HG03139 (cell line): ENCODE measurements at regions not wholly inside any gene's neighbourhood (a gene's known extent, or its start where the extent isn't known, plus 50 kb on each side); places are given as distances from the start of the nearest gene placed in this dataset.

ENCODE experiments used
- ATAC-seq: cut with Tn5 transposase; IDR thresholded peaks from one replicate; pipeline ENCODE4 v1.9.1; 2021; ENCODE audit not compliant: unreplicated experiment

- ATAC-seq, result no peak
These were observed 393.0 kb upstream of the GNPDA2 start for GRCh38 chr4:45119376-45119775.

DNA sequence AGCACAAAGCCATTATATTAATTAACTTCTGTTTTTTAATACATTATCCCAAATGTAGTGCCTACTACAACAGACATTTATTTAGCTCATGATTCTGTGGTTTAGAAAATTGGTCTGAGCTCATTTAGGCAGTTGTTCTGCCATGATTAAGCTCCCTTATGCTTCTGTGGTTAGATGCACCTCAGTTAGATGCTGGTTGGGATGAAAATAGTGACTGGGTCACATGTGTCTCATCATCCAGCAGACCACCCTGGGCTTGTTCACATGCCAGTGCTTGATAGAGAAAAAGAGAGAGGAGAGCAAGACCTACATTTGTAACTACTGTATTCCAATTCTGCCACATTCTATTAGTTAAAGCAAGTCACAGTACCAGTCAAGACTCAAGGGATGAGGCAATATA, 376.4 kb upstream of the GNPDA2 start:
- ATAC-seq, result no peak

GRCh38 chr4:45100956-45101818, 374.8 kb upstream of the GNPDA2 start:
- no peak for ATAC-seq

- no peak for ATAC-seq
These were observed 373.1 kb upstream of the GNPDA2 start for GRCh38 chr4:45099471-45099870.

- ATAC-seq, result no peak
These were observed 368.3 kb upstream of the GNPDA2 start for GRCh38 chr4:45094684-45095083.

DNA sequence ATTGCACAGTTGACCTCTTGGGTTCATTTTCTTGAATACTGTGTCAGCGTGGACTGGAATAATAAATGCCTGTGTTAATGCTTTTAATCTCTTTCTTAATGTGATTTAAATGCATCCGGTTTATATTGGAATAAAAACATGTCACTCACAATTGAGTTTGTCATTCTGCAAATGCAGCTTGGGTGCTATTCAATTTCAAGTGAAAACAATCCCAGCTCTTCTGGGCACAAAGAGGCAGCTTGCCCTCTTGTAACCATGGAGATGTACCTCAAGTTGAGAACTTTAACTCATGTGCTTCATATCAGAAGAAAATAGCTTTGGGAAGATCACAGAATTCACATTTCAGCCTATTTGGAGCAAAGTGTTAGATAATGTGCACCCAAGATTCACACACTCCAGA, 355.7 kb upstream of the GNPDA2 start:
- ATAC-seq, result no peak

- no peak for ATAC-seq
These were observed 353.3 kb upstream of the GNPDA2 start for GRCh38 chr4:45079616-45080015.

DNA sequence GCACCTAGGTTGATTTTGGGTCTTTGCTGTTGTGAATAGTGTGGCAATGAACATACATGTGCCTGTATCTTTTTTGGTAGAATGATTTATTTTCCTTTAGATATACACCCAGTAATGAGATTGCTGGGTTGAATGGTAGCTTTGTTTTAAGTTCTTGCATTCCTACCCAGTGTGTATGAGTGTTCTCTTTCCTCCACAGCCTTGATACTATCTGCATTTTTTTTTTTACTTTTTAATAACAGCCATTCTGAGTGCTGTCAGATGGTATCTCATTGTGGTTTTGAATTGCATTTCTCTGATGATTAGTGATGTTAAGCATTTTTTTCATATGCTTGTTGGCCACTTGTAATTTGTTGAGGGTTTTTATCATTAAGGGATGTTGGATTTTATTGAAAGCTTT, 351.8 kb upstream of the GNPDA2 start:
- no peak for ATAC-seq

GRCh38 chr4:45072981-45073380, 346.6 kb upstream of the GNPDA2 start:
- no peak for ATAC-seq

- no peak for ATAC-seq
These were observed 338.4 kb upstream of the GNPDA2 start for GRCh38 chr4:45064741-45065140.

DNA sequence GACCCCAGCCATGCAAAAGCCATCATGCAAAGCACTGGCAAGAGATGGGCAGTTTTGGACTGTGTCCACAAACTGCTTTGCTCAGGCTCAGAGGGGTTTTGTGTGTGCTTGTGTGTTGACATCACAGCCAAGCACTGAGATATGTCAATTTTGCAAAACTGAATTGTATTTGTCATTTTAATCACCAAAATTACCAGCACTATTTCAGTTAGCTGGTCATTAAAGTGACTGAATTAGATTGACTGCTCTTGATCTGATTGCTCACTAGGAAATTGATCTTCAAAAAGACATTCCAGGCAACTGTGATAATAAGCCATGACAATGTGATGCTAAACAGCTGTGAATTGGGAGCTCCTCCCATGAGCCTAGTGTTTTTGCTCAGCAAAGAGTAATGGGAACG, 337.3 kb upstream of the GNPDA2 start:
- ATAC-seq, result no peak

DNA sequence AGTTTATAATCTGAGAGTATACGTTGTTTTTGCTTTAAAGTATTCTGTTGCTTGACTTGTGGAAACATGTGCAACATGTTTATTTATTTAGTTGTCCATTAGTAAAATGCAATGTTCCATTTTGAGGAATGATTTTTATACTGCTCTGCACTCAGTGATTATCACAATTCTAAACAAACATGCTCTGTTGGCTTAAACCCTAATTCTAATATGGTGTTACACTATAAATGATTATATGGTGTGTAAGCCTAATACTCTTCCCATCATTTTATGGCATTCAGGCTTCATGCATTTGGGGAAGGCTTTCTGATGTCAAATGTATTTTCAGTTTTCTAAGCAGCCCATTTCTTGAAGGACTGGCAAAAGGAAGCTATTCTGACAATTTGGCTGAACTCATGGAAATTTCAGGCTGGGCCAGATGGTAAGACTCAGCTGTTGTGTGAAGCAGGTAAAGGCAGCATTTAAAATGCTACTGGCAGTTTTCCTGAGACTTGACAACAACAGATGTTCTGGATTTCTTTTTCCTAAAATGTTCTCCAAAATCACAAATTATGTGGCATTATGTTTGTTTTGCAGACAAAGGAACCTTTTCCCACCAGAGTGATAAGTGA, 336.7 kb upstream of the GNPDA2 start:
- ATAC-seq, result no peak

DNA sequence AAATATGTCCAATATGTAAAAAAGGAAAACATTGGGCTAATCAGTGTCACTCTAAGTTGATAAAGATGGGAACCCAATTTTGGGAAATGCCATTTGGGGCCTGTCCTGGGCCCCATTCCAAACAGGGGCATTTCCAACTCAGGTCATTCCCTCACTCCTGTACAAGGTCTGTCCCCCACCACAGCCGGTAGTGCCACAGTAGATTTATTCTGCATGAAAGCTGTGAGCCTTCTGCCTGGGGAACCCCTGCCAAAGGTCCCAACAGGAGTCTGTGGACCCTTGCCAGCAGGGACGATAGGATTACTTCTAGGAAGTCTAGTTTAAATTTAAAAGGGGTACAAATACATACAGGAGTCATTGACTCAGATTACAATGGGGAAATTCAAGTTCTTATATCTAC, 317.6 kb upstream of the GNPDA2 start:
- no peak for ATAC-seq

DNA sequence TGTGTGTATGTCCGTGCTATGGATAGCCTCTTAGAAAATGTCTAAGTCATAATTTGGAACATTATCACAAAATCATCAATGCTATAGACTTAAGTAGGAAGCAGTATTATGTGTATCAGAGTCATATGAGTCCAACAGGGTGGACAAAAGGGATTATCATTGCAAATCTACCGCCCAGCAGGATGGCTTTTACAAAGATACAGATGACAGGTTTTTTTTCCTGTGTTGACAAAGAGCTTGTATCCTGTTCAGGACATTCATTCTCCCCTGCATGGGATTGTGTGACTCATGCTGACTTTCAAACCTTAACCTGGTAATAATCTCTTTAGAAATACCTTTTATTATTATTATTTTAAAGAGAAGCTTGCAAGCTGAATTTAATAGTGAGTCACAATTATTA, 310.3 kb upstream of the GNPDA2 start:
- no peak for ATAC-seq

GRCh38 chr4:45033676-45034419, 307.5 kb upstream of the GNPDA2 start:
- ATAC-seq, result no peak

DNA sequence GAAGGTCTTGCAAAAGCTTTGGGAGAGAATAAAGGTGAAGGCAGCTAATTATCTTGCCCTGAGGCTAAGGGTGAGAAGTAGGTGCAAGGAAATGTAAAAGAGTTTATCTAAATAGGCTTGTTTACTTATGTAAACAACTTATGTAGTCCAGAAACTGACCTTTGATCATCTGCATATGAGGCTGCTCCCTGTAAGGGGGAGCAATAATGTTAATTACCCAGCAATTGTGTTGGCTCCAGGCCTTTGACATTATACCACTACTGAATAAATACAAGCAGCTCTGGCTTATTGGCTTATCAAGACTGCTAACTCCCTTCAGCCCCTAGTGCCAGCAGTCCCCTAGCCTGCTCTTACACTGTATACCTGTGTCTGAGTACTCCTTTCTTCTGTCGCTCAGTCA, 303.7 kb upstream of the GNPDA2 start:
- ATAC-seq, result no peak

DNA sequence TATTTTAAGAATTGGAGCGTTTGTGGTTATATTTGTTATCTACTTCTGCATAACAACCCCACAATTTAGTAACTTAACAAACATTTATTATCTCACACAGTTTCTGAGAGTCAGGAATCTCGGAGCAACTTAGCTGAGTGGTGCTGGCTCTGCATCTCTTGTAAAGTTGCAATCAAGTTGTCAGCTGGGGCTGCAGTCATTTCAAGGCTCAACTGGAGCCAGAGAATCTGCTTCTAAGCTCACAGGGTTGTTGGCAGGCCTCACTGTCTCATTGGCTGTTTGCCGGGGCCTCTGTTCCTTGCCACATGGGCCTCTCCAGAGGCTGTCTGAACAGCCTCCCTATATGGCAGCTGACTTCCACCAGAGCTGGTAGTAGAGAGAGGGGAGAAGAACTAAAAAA, 281.2 kb upstream of the GNPDA2 start:
- ATAC-seq, result no peak

GRCh38 chr4:45006078-45006477, 279.7 kb upstream of the GNPDA2 start:
- ATAC-seq, result no peak

DNA sequence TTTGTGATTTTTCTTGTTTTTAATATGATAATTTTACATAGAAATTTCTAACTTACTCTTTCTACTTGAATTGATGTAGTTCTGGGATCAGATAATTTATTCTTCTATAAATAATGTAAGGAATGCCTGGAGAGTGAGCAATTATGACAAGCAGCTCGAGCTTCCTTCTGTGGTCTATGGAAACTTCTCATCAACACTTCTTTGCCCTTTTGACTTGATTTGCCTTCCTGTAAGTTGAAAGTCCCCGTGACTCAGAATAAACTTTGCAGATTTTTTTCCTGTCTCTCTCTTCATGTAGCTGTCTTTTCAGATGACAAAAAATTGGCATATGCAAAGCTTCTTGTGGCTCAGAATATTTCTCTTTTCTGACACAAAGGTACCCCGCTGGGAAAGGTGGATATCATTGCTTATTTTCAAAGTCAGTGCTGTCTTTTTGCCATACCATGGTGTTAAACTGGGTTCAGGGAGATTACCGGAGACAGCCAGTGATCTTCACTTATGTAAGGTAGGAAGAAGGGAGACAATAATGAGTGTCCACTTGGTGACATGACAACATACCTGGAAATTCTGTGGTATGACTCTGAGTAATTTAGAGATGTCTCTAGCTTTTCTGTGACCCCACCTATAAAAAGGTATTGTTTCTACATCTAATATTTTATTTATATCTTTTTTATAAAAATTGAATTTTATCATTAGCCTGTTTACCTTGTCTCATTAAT, 278.6 kb upstream of the GNPDA2 start:
- ATAC-seq, result no peak

- ATAC-seq, result no peak
These were observed 278.0 kb upstream of the GNPDA2 start for GRCh38 chr4:45004326-45004725.

GRCh38 chr4:44996276-44996845, 270.0 kb upstream of the GNPDA2 start:
- ATAC-seq, result no peak
